Lower leg skin (tissue), 3 donors: ENCODE measurements at regions not wholly inside any gene's neighbourhood (a gene's known extent, or its start where the extent isn't known, plus 50 kb on each side); places are given as distances from the start of the nearest gene placed in this dataset.

Source experiments
- CTCF ChIP-seq, 3 donors: fragments of 450-650 bp; IDR thresholded peaks; one replicate each; pipeline ENCODE4 v1.5.1; 2016; ENCODE audit warnings: antibody characterized with exemption in 3 of 3, mild to moderate bottlenecking in 3 of 3, moderate library complexity in 2 of 3
- POLR2A ChIP-seq, 2 donors: fragments of 450-650 bp; IDR thresholded peaks; one replicate each; pipeline ENCODE4 v1.6.1; 2016 to 2017; ENCODE audit warnings: antibody characterized with exemption in 2 of 2, mild to moderate bottlenecking in 1 of 2, moderate library complexity in 1 of 2

- TF ChIP-seq POLR2A (IDR thresholded peaks at IDR 0.05) (no peak), CTCF (IDR thresholded peaks at IDR 0.05) (no peak)
These were observed 371.2 kb downstream of the PREX1 start for GRCh38 chr20:48456366-48457192.
